ENCODE measurements at regions not wholly inside any gene's neighbourhood (a gene's known extent, or its start where the extent isn't known, plus 50 kb on each side); places are given as distances from the start of the nearest gene placed in this dataset.

- Histone ChIP-seq H3K4me1 (no peaks in the 10 kb centered on the region), H3K27ac (no peak overlapping the region), H3K27me3 (no peaks in the 10 kb centered on the region), H3K4me3 (no peak overlapping the region), H3K9me3 (no peaks in the 10 kb centered on the region), H3K36me3 (replicated peaks in 1 of 2; ENCODE audit: insufficient read depth in 1 of 2, low read depth in 2 of 2) (no peaks in the 10 kb centered on the region)
- TF ChIP-seq CTCF (IDR thresholded peaks at IDR 0.05), result no peak
- TF ChIP-seq POLR2A (IDR thresholded peaks at IDR 0.05), result no peak
- intact Hi-C loops (cut with DNase I), result no loop called here
- DNase-seq (no peak), ATAC-seq (no peak)
- WGBS, 2 donors, result 77 to 83% methylated on average over 2 of the region's 2 CpGs
Measured at GRCh38 chr10:23604613-23605012, 165.7 kb downstream of the OTUD1 start.

GRCh38 chr10:23606456-23606855 lies 167.6 kb downstream of the OTUD1 start:
- intact Hi-C loops (cut with DNase I), result no loop called here
- Histone ChIP-seq H3K4me3 (no peak overlapping the region), H3K27ac (no peak overlapping the region), H3K27me3 (no peaks in the 10 kb centered on the region), H3K4me1 (no peaks in the 10 kb centered on the region), H3K9me3 (no peaks in the 10 kb centered on the region), H3K36me3 (replicated peaks in 1 of 2; ENCODE audit: insufficient read depth in 1 of 2, low read depth in 2 of 2) (no peaks in the 10 kb centered on the region)
- ATAC-seq (no peak), DNase-seq (no peak)
- 71 to 75% methylated on average over 7 of the region's 7 CpGs for WGBS, 2 donors
- TF ChIP-seq CTCF (IDR thresholded peaks at IDR 0.05) (no peak), POLR2A (IDR thresholded peaks at IDR 0.05) (no peak)

- Histone ChIP-seq H3K4me1 (no peaks in the 10 kb centered on the region), H3K9me3 (no peaks in the 10 kb centered on the region), H3K27ac (no peak overlapping the region), H3K36me3 (replicated peaks in 1 of 2; ENCODE audit: insufficient read depth in 1 of 2, low read depth in 2 of 2) (no peaks in the 10 kb centered on the region), H3K27me3 (no peaks in the 10 kb centered on the region), H3K4me3 (no peak overlapping the region)
- no peak for ATAC-seq
- DNase-seq, result no peak
- intact Hi-C loops (cut with DNase I), result no loop called here
- WGBS, 2 donors, result 35 to 46% methylated on average over 7 of the region's 7 CpGs
- TF ChIP-seq CTCF (IDR thresholded peaks at IDR 0.05), result no peak
- no peak for TF ChIP-seq POLR2A (IDR thresholded peaks at IDR 0.05)
Measured at GRCh38 chr10:23608926-23609325, 170.1 kb downstream of the OTUD1 start.

- H3K27ac ChIP-seq, result no peak overlapping the region
- DNase-seq, result no peak
Measured at GRCh38 chr10:23610626-23611307, 171.9 kb downstream of the OTUD1 start.

More at GRCh38 chr10:23610626-23611307, 171.9 kb downstream of the OTUD1 start:
- TF ChIP-seq CTCF (IDR thresholded peaks at IDR 0.05) (no peak), POLR2A (IDR thresholded peaks at IDR 0.05) (no peak)
- intact Hi-C loops (cut with DNase I), result no loop called here
- Histone ChIP-seq H3K27me3 (no peaks in the 10 kb centered on the region), H3K4me1 (no peaks in the 10 kb centered on the region), H3K4me3 (no peak overlapping the region), H3K36me3 (replicated peaks in 1 of 2; ENCODE audit: insufficient read depth in 1 of 2, low read depth in 2 of 2) (no peaks in the 10 kb centered on the region), H3K9me3 (no peaks in the 10 kb centered on the region)
- ATAC-seq, result no peak
- 71 to 77% methylated on average over 4 of the region's 4 CpGs for WGBS, 2 donors

All from body of pancreas (tissue), 4 donors.